Heart left ventricle (tissue), 13 donors: ENCODE measurements at regions not wholly inside any gene's neighbourhood (a gene's known extent, or its start where the extent isn't known, plus 50 kb on each side); places are given as distances from the start of the nearest gene placed in this dataset.

Experiments
- POLR2A ChIP-seq, 2 donors: fragments of 450-650 bp; IDR thresholded peaks; one replicate each; pipeline ENCODE4 v1.6.1; 2017; ENCODE audit warnings: antibody characterized with exemption in 2 of 2, mild to moderate bottlenecking in 2 of 2, moderate library complexity in 2 of 2
- TF ChIP-seq, protein P1 (sequence below), 12 donors: fragments of 200-600 bp; sonication (generic) in 4 of 12; IDR thresholded peaks; one replicate each; pipeline versions ENCODE4 v1.5.0 to v1.8.0; 2018 to 2022; ENCODE audit warnings: antibody characterized with exemption in 12 of 12, mild to moderate bottlenecking in 5 of 12
- donor health status: ischemic (EF 13 %, LVEDD 7.1; RV severe dilation, severe dysfunction).
- donor health status: DM: no; HTN: yes; CAD: no.
- donor health status: DM: no; HTN: no; CAD: no.
- donor health status: ischemic (EF 25% LVEDD 6.9; RV normal size, moderate dysfunction).
- donor health status: ischemic (EF 25% LVEDD 5.7; RV mildly dilated, moderate dysfunction).
- donor health status: ischemic (EF 35%, LVEDD 5.7; RV mildly dilated, moderate dysfunction).
- donor health status: nonischemic (EF 11% LVEDD 7.7; RV severe dilation, severe dysfunction).
- donor health status: DM: yes; HTN: yes; CAD: no.
- donor health status: PGD.
- donor health status: ischemic (EF 29% LVEDD 5.4; RV normal size, mild dysfunction).
- donor health status: nonischemic (EF 23%, LVEDD 6.1; RV moderate dilation, normal function).

DNA sequence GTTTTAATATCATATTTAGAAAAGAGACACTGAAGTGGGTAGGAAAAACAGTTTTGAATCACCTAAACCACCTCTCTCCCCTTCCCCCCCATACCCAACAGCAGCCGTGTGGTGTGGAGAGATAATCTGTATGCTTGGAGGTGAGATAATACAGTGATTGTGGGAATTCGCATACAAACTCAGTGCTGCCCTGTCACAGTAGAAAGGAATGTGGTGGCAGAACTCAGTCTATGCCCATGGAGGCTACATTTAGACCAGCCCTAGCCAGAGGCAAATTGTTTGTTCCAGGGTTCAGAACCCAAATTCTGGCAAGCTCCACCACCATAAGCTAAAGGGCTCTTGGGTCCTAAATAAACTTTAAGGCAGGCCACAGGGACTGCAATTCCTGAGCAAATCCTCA is 827.0 kb downstream of the C12orf50 start:
- no peak for TF ChIP-seq POLR2A (IDR thresholded peaks at IDR 0.05)
- TF ChIP-seq, protein P1, sequence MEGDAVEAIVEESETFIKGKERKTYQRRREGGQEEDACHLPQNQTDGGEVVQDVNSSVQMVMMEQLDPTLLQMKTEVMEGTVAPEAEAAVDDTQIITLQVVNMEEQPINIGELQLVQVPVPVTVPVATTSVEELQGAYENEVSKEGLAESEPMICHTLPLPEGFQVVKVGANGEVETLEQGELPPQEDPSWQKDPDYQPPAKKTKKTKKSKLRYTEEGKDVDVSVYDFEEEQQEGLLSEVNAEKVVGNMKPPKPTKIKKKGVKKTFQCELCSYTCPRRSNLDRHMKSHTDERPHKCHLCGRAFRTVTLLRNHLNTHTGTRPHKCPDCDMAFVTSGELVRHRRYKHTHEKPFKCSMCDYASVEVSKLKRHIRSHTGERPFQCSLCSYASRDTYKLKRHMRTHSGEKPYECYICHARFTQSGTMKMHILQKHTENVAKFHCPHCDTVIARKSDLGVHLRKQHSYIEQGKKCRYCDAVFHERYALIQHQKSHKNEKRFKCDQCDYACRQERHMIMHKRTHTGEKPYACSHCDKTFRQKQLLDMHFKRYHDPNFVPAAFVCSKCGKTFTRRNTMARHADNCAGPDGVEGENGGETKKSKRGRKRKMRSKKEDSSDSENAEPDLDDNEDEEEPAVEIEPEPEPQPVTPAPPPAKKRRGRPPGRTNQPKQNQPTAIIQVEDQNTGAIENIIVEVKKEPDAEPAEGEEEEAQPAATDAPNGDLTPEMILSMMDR (IDR thresholded peaks at IDR 0.05) = no peak
